Activated CD4-positive, alpha-beta T cell treated with anti-CD3 and anti-CD28 coated beads for 4 hours (primary cell): ENCODE measurements at regions not wholly inside any gene's neighbourhood (a gene's known extent, or its start where the extent isn't known, plus 50 kb on each side); places are given as distances from the start of the nearest gene placed in this dataset.
"Not testable (repeated sequence)": the region's sequence is repeated elsewhere in the genome, so short reads cannot be mapped to it uniquely, and the experiment has no call there.

Source experiments
- DNase-seq, 2 donors: peaks; one replicate each; pipeline ENCODE4 v3.0.0-alpha.2; 2020

DNA sequence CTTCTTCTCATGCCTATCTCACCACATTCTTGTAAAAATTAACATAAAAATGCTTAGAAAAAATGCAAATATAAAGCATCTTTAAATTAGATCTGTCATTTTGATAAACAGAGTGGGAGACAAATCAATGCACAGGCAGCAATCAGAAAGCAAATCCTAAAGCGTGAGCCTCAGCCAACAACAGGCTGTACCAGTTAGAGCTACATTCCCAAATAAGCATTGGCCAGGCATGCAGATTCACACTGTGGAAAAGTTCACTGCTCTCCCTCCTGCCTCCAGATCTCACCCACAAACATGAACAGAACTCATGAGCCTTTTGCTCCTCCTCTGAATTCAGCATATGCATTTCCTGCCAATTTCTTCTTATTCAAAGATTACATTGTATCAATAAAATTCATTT, 115.2 kb upstream of the FAT3 start:
- no peak for DNase-seq

DNA sequence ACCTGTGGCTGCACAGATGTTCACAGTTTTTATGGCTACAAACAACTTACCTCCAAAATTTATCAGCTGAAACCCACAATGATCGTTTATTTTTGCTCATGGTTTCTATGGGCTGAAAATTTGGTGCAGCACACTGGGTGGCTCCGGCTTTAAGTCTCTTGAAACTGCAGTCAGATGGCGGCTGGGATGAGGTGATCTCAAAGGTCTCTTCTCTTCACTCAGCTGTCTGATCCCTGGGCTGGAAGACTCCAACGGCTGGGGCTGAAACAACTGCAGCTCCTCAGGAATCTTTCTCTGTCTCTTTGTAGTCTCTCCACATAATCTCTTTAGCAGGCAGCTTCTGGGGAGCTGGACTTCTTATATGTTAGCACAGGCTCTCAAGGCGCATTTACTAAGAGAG, 117.3 kb upstream of the FAT3 start:
- no peak for DNase-seq

DNA sequence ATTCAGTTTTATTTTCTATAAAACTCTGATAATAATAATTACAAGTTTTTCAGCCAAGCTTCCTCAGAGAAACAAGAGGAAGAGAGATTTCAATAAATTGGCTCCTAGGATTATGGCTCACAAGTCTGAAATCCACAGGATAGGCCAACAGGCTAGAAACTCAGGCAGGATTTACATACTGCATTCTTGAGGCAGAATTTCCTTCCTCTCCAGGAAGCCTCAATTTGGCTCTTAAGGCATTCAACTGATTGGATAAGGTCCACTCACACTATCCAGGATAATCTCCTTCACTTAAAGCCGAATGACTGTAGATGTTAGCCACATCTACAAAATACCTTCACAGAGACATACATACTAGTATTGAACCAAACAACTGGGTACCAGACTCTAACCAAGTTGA, 120.3 kb upstream of the FAT3 start:
- DNase-seq: no peak

DNA sequence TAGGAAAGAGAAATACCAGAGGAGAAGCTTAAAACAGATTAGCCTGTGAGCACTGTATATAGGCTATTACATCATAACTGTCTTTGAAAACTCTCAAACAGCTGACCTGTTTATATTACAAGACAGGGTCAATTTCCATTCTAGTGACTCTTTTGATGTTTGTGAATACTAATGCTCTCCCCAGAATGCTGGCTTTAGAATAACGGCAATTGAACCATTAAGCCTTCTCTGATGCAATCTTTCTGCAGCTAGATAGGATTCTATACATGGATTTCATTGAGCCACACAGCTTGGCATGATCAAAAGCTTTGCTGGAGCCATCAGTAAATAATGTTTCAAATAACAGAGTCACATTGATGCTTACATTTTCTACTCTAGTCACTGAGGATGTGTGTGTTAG, 122.7 kb upstream of the FAT3 start:
- no peak for DNase-seq

DNA sequence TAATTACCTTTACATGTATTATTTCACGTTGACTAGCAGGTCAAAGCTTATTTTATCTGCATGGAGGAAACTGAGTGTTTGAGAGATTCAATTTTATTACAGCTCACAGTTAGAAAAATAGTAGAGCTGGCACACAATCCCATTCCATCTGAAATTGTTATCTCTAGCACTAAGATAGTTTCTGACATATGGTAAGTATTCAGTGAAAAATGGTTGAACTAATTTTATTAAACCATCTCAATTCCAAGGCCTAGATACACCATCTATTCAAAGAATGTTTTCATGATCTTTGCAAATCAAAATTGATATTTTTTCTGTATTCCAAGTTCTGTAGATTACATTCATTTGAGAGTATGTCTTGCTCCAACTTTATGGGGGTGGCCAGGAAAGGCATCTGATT, 125.4 kb upstream of the FAT3 start:
- DNase-seq: no peak

- DNase-seq: no peak
These were observed 126.4 kb upstream of the FAT3 start for GRCh38 chr11:92098172-92098571.

DNA sequence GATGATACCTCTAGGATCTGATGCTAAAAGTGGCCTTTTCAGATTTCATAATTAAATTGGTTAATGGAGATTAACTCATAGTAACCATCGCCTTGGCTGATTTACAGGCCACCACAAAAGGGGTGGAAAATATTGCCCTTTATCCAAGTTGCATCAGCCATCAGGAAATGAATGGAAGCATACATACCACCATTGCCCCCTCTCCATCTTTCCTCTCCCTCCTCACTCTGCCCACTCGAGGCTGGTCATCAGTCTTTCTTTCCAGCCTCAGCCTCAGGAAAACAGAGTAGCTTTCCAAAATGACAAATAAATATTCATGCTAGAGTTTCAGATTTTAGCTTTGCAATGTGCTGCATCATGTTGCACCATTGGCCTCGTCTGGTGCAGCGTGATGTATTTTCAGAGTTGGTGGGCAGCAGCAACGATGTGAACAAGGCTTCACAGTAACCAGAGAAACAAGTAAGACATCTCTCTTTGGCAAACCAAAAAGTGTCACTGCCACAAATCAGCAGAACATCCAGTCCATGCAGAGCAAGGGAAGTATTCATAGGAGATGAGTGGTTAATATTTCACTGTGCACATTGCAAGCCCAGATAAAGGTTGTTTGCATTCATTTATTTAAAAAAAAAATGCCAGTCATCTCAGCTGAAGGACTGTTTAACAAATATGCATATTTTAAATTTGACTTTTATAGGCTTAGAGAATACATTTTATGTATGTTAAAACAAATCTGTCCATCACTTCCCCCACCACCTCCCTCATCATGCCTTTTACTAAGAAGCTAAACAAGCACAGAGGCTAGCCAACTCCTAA, 136.7 kb upstream of the FAT3 start:
- DNase-seq: no peak

- DNase-seq: no peak
These were observed 141.5 kb upstream of the FAT3 start for GRCh38 chr11:92083123-92083522.

DNA sequence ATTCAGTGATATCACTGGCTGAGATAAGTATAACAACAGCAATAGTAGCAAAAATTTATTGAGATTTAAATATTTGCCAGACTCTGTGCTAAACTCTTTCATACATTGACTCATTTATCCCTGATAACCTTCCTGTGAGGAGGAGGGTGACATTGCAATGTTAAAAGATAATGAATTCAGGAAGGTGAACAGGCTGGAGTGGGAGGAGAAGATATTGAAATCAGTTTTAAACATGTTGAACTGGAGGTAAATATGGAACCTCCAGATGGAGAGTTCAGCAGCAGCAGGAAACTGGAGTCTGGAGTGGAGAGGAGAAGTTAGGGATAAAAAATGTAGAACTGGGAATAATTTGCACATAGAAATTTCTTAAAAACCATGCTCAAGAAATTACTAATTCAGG, 142.0 kb upstream of the FAT3 start:
- DNase-seq: no peak

DNA sequence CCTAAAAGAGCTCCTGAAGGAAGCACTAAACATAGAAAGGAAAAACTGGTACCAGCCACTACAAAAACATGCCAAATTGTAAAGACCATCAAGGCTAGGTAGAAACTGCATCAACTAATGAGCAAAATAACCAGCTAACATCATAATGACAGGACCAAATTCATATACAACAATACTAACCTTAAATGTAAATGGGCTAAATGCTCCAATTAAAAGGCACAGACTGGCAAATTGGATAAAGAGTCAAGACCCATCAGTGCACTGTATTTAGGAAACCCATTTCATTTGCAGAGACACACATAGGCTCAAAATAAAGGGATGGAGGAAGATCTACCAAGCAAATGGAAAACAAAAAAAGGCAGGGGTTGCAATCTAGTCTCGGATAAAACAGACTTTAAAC, 150.1 kb upstream of the FAT3 start:
- DNase-seq: not testable (repeated sequence)

- no peak for DNase-seq
These were observed 153.0 kb upstream of the FAT3 start for GRCh38 chr11:92071660-92072059.

DNA sequence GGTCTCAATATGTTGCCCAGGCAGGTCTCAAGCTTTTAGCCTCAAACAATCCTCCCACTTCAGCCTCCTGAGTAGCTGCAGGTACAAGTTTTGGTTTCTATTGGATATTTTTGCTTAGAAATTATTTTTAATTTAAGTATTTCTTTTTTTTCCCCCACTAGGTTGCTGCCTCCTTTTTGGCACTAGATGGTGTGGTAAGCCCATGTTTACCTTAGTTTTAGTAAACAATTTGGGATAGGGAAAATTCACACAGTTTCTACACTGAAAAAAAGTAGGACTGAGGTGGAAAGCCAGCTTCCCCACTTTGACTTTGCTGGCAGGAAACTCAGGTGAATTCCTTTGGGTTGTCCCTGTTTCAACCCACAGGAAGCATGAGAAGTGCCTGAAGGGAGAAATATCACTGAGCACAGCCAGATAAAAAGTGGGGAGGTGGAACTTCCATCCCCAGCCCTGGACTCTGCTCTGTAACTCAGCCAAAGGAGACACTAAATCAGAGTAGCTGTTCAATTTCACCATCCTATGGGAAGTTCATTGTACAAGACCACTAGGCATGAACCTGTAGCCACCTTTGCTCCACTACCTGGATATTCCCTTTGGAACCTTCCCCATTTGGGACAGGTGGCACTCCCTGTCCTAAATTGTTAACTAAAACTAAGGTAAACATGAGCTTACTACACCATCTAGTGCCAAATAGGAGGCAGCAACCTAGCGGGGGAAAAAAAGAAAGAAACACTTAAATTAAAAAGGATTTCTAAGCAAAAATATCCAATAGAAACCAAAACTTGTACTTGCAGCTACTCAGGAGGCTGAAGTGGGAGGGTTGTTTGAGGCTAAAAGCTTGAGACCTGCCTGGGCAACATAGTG, 154.4 kb upstream of the FAT3 start:
- DNase-seq: no peak

GRCh38 chr11:92067016-92067415, 157.6 kb upstream of the FAT3 start:
- no peak for DNase-seq

DNA sequence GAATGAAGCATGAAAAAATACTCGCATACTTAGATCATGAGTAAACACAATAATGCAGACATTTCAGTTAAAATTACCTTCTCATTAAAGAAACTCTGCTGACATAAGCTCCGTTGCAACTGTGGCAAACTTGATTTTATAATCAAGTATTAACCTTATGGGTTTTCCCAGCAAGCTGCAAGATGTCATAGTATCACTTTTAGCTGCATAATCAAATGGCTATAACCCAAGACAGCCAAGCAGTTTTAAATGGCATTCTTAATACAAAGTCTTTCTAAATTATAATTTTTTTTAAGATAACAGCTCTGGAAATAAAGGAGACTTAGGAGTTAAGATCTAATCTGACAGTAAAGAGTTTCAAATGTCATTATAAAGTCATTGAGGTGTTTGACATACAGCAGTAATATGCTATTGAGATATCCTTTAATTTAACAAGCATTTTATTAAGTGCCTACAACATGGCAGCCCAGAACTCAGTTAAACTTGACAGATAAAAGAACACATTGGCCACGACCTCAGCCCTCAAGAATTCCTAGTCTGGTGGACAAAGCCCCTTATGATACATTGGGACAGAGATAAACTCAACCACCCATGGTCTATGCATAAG, 163.1 kb upstream of the FAT3 start:
- no peak for DNase-seq

GRCh38 chr11:92057849-92058442, 166.7 kb upstream of the FAT3 start:
- DNase-seq: no peak

DNA sequence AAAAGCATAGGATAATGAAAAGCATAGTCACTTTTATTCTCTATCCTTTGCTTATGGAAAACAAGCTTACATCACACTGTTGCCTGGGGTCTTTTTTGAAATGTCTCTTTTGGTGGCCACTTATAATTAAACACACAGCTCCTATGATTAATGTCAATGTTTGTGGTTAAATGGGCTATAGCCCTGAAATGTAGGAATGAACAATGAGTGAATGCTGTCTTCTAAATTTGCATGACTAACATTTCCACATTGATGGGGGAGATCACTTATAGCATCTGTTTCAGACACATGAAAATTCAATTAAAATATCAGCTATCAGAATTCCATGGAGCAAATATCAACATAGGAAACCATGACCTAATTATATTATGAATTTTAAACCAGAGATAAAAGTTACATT, 171.4 kb upstream of the FAT3 start:
- DNase-seq: no peak

GRCh38 chr11:92050305-92050704, 174.3 kb upstream of the FAT3 start:
- DNase-seq: no peak

DNA sequence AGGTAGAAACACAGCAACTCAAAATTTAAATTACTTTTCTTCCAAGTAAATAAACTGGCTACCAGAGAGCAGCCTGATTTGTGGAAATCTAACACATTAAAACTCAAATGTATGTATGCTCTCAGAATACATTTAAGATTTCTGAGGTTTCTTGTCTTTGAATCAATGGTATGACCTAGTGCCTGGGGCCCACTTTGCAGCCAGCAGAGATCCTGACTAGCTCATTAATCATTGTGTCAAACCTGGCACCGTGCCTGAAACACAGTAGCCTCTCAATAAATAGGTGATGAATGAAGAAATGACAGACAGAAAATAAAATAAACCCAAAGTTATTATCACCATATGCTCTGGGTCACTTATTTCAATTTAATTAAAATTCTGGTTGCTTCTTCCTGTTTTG, 176.2 kb upstream of the FAT3 start:
- DNase-seq: no peak

- no peak for DNase-seq
These were observed 178.5 kb upstream of the FAT3 start for GRCh38 chr11:92046103-92046502.

DNA sequence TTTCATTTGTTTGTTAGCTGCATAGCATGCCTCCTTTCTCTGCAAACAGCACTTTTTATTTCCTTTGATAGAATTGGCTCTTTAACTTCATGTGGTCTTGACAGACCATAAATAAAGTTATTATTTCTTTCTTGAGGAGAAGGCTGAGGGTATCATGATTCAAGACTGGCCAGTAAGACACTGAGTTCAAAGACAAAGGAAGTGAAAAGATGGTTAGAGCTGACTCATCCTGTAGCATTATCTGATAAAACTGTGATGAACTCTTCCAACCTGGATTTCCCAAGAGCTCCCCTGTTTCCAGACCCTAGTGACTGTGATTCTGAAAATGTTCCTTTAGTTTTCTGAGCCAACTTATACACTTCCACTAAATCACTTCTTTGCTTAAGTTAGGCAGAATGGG, 179.3 kb upstream of the FAT3 start:
- DNase-seq: no peak

GRCh38 chr11:92035488-92035887, 189.1 kb upstream of the FAT3 start:
- DNase-seq: no peak

DNA sequence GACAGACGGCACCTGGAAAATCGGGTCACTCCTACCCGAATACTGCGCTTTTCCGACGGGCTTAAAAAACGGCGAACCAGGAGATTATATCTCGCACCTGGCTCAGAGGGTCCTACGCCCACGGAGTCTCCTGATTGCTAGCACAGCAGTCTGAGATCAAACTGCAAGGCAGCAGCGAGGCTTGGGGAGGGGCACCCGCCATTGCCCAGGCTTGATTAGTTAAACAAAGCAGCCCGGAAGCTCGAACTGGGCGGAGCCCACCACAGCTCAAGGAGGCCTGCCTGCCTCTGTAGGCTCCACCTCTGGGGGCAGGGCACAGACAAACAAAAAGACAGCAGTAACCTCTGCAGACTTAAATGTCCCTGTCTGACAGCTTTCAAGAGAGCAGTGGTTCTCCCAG, 197.5 kb upstream of the FAT3 start:
- DNase-seq: not testable (repeated sequence)

DNA sequence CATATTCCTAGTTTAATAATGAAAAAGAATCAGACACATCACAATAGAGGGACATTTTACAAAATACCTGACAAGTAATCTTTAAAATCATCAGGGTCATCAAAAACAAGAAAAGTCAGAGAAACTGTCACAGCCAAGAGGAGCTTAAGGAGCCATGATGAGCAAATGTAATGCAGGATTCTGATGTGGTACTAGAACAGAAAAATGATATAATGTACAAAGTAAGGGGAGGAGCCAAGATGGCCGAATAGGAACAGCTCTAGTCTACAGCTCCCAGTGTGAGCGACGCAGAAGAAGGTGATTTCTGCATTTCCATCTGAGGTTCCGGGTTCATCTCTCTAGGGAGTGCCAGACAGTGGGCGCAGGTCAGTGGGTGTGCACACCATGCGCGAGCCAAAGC, 198.0 kb upstream of the FAT3 start:
- DNase-seq: no peak

DNA sequence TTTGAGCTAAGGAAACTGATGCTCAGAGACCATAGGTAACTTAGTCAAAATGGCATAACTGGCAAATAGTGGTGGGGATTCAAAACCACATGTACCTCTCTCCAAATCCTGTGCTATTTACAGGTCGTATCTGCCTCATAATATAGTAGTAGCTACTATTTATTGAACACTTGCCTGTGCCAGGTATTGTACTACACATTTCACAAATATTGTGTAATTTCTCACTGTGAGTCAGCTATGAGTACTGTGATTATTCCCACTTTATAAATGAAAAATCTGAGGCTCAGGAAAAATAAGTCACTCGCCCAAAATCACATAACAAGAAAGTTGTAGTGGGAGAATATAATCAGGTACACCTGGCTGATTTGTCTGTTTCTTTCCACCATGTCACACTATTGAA, 199.8 kb upstream of the FAT3 start:
- no peak for DNase-seq
